IPS-NIHi11 (cell line): ENCODE measurements at regions not wholly inside any gene's neighbourhood (a gene's known extent, or its start where the extent isn't known, plus 50 kb on each side); places are given as distances from the start of the nearest gene placed in this dataset.
A peak's percentile ranks its signal among the peaks of the same experiment; 100 is the strongest.
"Not testable (repeated sequence)": the region's sequence is repeated elsewhere in the genome, so short reads cannot be mapped to it uniquely, and the experiment has no call there.

ENCODE experiments used
- DNase-seq: peaks from one replicate; pipeline ENCODE4 v3.0.0; 2012; ENCODE audit warnings: mixed read lengths, low spot score

- DNase-seq: no peak
Observed at GRCh38 chr3:40753291-40753770, 228.6 kb downstream of the ZNF621 start.

- DNase-seq: no peak
Observed at GRCh38 chr3:40753951-40754350, 229.2 kb downstream of the ZNF621 start.

- DNase-seq: no peak
Observed at GRCh38 chr3:40754994-40755393, 230.2 kb downstream of the ZNF621 start.

GRCh38 chr3:40756500-40756899 is 231.7 kb downstream of the ZNF621 start:
- no peak for DNase-seq

- not testable (repeated sequence) for DNase-seq
Observed at GRCh38 chr3:40762771-40763170, 238.0 kb downstream of the ZNF621 start.

GRCh38 chr3:40763807-40764206 is 239.0 kb downstream of the ZNF621 start:
- DNase-seq: no peak

- no peak for DNase-seq
Observed at GRCh38 chr3:40764747-40765146, 240.0 kb downstream of the ZNF621 start.

GRCh38 chr3:40765884-40766283 is 241.1 kb downstream of the ZNF621 start:
- no peak for DNase-seq

GRCh38 chr3:40766396-40766795 is 241.6 kb downstream of the ZNF621 start:
- DNase-seq: no peak

- no peak for DNase-seq
Observed at GRCh38 chr3:40768046-40768445, 243.3 kb downstream of the ZNF621 start.

- DNase-seq: no peak
Observed at GRCh38 chr3:40768536-40768935, 243.8 kb downstream of the ZNF621 start.

- DNase-seq: no peak
Observed at GRCh38 chr3:40770061-40770460, 245.3 kb downstream of the ZNF621 start.

- DNase-seq: no peak
Observed at GRCh38 chr3:40771112-40771511, 246.4 kb downstream of the ZNF621 start.

- no peak for DNase-seq
Observed at GRCh38 chr3:40779039-40779438, 254.3 kb downstream of the ZNF621 start.

GRCh38 chr3:40780291-40780924 is 255.6 kb downstream of the ZNF621 start:
- no peak for DNase-seq

- no peak for DNase-seq
Observed at GRCh38 chr3:40780925-40781406, 256.2 kb downstream of the ZNF621 start.

GRCh38 chr3:40782111-40782721 is 257.5 kb downstream of the ZNF621 start:
- peak; percentile 21 for DNase-seq

GRCh38 chr3:40790746-40791145 is 266.0 kb downstream of the ZNF621 start:
- DNase-seq: no peak

- no peak for DNase-seq
Observed at GRCh38 chr3:40793730-40794129, 269.0 kb downstream of the ZNF621 start.

- no peak for DNase-seq
Observed at GRCh38 chr3:40800343-40800742, 275.6 kb downstream of the ZNF621 start.

- DNase-seq: no peak
Observed at GRCh38 chr3:40801284-40801741, 276.6 kb downstream of the ZNF621 start.

GRCh38 chr3:40803311-40803710 is 278.6 kb downstream of the ZNF621 start:
- DNase-seq: no peak

- DNase-seq: no peak
Observed at GRCh38 chr3:40805456-40805855, 280.7 kb downstream of the ZNF621 start.

GRCh38 chr3:40810813-40811212 is 286.1 kb downstream of the ZNF621 start:
- no peak for DNase-seq
